ENCODE measurements at regions not wholly inside any gene's neighbourhood (a gene's known extent, or its start where the extent isn't known, plus 50 kb on each side); places are given as distances from the start of the nearest gene placed in this dataset.
"Not testable (repeated sequence)": the region's sequence is repeated elsewhere in the genome, so short reads cannot be mapped to it uniquely, and the experiment has no call there.

- Histone ChIP-seq H3K27me3 (ENCODE audit: low read depth, low read length) (no peaks in the 10 kb centered on the region), H3K36me3 (ENCODE audit: control insufficient read depth in 1 of 2, insufficient read depth in 2 of 2, low read length in 2 of 2) (no peaks in the 10 kb centered on the region), H3K4me1 (ENCODE audit: control insufficient read depth in 1 of 2, insufficient read depth in 2 of 2, low read length in 2 of 2) (no peaks in the 10 kb centered on the region), H3K9me3 (ENCODE audit: control insufficient read depth in 1 of 2, low read length in 2 of 2) (no peaks in the 10 kb centered on the region), H3K27ac (ENCODE audit: low read length) (no peak overlapping the region), H3K4me3 (ENCODE audit: low read depth in 1 of 2, low read length in 2 of 2) (no peak overlapping the region)
These were observed 266.7 kb upstream of the SULF2 start for GRCh38 chr20:48051794-48052474.

DNA sequence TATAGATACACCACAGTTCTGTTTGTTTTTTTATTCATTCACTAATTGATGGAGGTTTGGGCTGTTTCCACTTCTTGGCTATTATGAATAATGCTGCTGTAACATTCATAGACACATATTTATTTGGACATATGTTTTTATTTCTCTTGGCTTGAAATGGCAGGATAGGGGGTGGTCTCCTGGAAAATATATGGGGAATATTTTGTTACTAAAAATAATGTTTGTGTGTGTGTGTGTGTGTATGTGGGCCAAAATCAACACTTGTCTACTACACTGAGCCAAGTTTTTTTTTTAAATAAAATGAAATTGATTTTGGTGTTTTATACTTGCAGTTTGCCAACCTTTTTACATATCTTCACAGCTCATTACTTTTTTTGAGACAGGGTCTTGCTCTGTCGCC, 264.4 kb upstream of the SULF2 start:
- Histone ChIP-seq H3K4me1 (ENCODE audit: control insufficient read depth in 1 of 2, insufficient read depth in 2 of 2, low read length in 2 of 2) (no peaks in the 10 kb centered on the region), H3K27me3 (ENCODE audit: low read depth, low read length) (no peaks in the 10 kb centered on the region), H3K27ac (ENCODE audit: low read length) (no peak overlapping the region), H3K4me3 (ENCODE audit: low read depth in 1 of 2, low read length in 2 of 2) (no peak overlapping the region), H3K36me3 (ENCODE audit: control insufficient read depth in 1 of 2, insufficient read depth in 2 of 2, low read length in 2 of 2) (no peaks in the 10 kb centered on the region), H3K9me3 (ENCODE audit: control insufficient read depth in 1 of 2, low read length in 2 of 2) (no peaks in the 10 kb centered on the region)

DNA sequence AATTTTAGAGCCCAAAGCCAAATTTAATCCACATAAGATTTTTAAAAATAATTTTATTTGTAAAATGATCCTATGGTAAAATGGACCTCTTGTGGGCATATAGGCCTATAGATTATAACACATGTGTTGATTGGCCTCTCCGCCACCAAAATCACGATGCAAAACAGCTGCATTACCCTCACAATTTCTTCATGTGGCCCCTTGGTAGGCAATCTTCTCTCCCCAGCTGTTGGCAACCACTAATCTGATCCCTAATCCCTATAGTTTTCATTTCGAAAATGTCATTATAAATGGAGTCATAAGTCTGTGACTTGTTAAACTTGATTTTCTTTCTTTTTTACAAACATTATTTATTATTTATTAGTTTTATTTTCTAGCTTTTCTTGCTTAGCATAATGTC, 263.9 kb upstream of the SULF2 start:
- Histone ChIP-seq H3K4me3 (ENCODE audit: low read depth in 1 of 2, low read length in 2 of 2) (no peak overlapping the region), H3K9me3 (ENCODE audit: control insufficient read depth in 1 of 2, low read length in 2 of 2) (no peaks in the 10 kb centered on the region), H3K27me3 (ENCODE audit: low read depth, low read length) (no peaks in the 10 kb centered on the region), H3K36me3 (ENCODE audit: control insufficient read depth in 1 of 2, insufficient read depth in 2 of 2, low read length in 2 of 2) (no peaks in the 10 kb centered on the region), H3K27ac (ENCODE audit: low read length) (no peak overlapping the region), H3K4me1 (ENCODE audit: control insufficient read depth in 1 of 2, insufficient read depth in 2 of 2, low read length in 2 of 2) (no peaks in the 10 kb centered on the region)

GRCh38 chr20:48047447-48047846, 262.2 kb upstream of the SULF2 start:
- Histone ChIP-seq H3K27me3 (ENCODE audit: low read depth, low read length) (no peaks in the 10 kb centered on the region), H3K4me3 (ENCODE audit: low read depth in 1 of 2, low read length in 2 of 2) (no peak overlapping the region), H3K36me3 (ENCODE audit: control insufficient read depth in 1 of 2, insufficient read depth in 2 of 2, low read length in 2 of 2) (no peaks in the 10 kb centered on the region), H3K27ac (ENCODE audit: low read length) (no peak overlapping the region), H3K9me3 (ENCODE audit: control insufficient read depth in 1 of 2, low read length in 2 of 2) (no peaks in the 10 kb centered on the region), H3K4me1 (ENCODE audit: control insufficient read depth in 1 of 2, insufficient read depth in 2 of 2, low read length in 2 of 2) (no peaks in the 10 kb centered on the region)

DNA sequence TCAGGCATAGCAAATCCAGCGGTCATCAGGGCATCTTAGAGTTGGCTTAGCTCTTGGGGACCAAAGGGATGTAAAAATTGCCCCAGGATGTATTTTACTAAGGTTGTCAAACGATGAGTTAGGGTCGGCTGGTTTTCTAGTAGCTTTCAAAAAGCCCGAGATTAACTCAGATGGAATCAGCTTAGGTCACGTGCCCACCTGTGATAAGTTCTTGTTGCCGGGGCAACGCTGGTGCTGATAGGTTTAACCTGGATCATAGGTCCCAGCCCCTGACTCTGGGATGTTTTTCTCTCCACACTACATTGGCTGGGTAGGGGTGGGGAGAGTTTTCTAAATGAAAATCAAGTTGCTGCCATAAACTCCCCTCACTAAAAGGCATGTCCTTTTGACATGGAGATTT, 257.3 kb upstream of the SULF2 start:
- Histone ChIP-seq H3K36me3 (ENCODE audit: control insufficient read depth in 1 of 2, insufficient read depth in 2 of 2, low read length in 2 of 2) (no peaks in the 10 kb centered on the region), H3K4me1 (ENCODE audit: control insufficient read depth in 1 of 2, insufficient read depth in 2 of 2, low read length in 2 of 2) (no peaks in the 10 kb centered on the region), H3K4me3 (ENCODE audit: low read depth in 1 of 2, low read length in 2 of 2) (no peak overlapping the region), H3K27me3 (ENCODE audit: low read depth, low read length) (no peaks in the 10 kb centered on the region), H3K9me3 (ENCODE audit: control insufficient read depth in 1 of 2, low read length in 2 of 2) (no peaks in the 10 kb centered on the region), H3K27ac (ENCODE audit: low read length) (no peak overlapping the region)

- H3K4me3 ChIP-seq (ENCODE audit: low read depth in 1 of 2, low read length in 2 of 2) = no peak overlapping the region
These were observed 255.9 kb upstream of the SULF2 start for GRCh38 chr20:48041078-48041780.

GRCh38 chr20:48040491-48040890, 255.2 kb upstream of the SULF2 start:
- no peaks in the 10 kb centered on the region for H3K36me3 ChIP-seq (ENCODE audit: control insufficient read depth in 1 of 2, insufficient read depth in 2 of 2, low read length in 2 of 2)
- H3K4me3 ChIP-seq (ENCODE audit: low read depth in 1 of 2, low read length in 2 of 2) = no peak overlapping the region
- no peaks in the 10 kb centered on the region for H3K4me1 ChIP-seq (ENCODE audit: control insufficient read depth in 1 of 2, insufficient read depth in 2 of 2, low read length in 2 of 2)
- no peaks in the 10 kb centered on the region for H3K27me3 ChIP-seq (ENCODE audit: low read depth, low read length)
- no peak overlapping the region for H3K27ac ChIP-seq (ENCODE audit: low read length)
- no peaks in the 10 kb centered on the region for H3K9me3 ChIP-seq (ENCODE audit: control insufficient read depth in 1 of 2, low read length in 2 of 2)

More at GRCh38 chr20:48041078-48041780, 255.9 kb upstream of the SULF2 start:
- Histone ChIP-seq H3K36me3 (ENCODE audit: control insufficient read depth in 1 of 2, insufficient read depth in 2 of 2, low read length in 2 of 2) (no peaks in the 10 kb centered on the region), H3K27me3 (ENCODE audit: low read depth, low read length) (no peaks in the 10 kb centered on the region), H3K4me1 (ENCODE audit: control insufficient read depth in 1 of 2, insufficient read depth in 2 of 2, low read length in 2 of 2) (no peaks in the 10 kb centered on the region), H3K27ac (ENCODE audit: low read length) (no peak overlapping the region), H3K9me3 (ENCODE audit: control insufficient read depth in 1 of 2, low read length in 2 of 2) (no peaks in the 10 kb centered on the region)

GRCh38 chr20:48040051-48040450, 254.8 kb upstream of the SULF2 start:
- no peaks in the 10 kb centered on the region for H3K36me3 ChIP-seq (ENCODE audit: control insufficient read depth in 1 of 2, insufficient read depth in 2 of 2, low read length in 2 of 2)
- H3K4me3 ChIP-seq (ENCODE audit: low read depth in 1 of 2, low read length in 2 of 2) = no peak overlapping the region
- H3K9me3 ChIP-seq (ENCODE audit: control insufficient read depth in 1 of 2, low read length in 2 of 2) = no peaks in the 10 kb centered on the region
- H3K4me1 ChIP-seq (ENCODE audit: control insufficient read depth in 1 of 2, insufficient read depth in 2 of 2, low read length in 2 of 2) = no peaks in the 10 kb centered on the region
- no peaks in the 10 kb centered on the region for H3K27me3 ChIP-seq (ENCODE audit: low read depth, low read length)
- no peak overlapping the region for H3K27ac ChIP-seq (ENCODE audit: low read length)

- no peaks in the 10 kb centered on the region for H3K4me1 ChIP-seq (ENCODE audit: control insufficient read depth in 1 of 2, insufficient read depth in 2 of 2, low read length in 2 of 2)
- no peaks in the 10 kb centered on the region for H3K36me3 ChIP-seq (ENCODE audit: control insufficient read depth in 1 of 2, insufficient read depth in 2 of 2, low read length in 2 of 2)
- H3K27me3 ChIP-seq (ENCODE audit: low read depth, low read length) = no peaks in the 10 kb centered on the region
- H3K9me3 ChIP-seq (ENCODE audit: control insufficient read depth in 1 of 2, low read length in 2 of 2) = no peaks in the 10 kb centered on the region
- H3K27ac ChIP-seq (ENCODE audit: low read length) = no peak overlapping the region
- no peak overlapping the region for H3K4me3 ChIP-seq (ENCODE audit: low read depth in 1 of 2, low read length in 2 of 2)
These were observed 254.2 kb upstream of the SULF2 start for GRCh38 chr20:48039514-48039913.

- no peak overlapping the region for H3K27ac ChIP-seq (ENCODE audit: low read length)
- H3K36me3 ChIP-seq (ENCODE audit: control insufficient read depth in 1 of 2, insufficient read depth in 2 of 2, low read length in 2 of 2) = no peaks in the 10 kb centered on the region
- H3K9me3 ChIP-seq (ENCODE audit: control insufficient read depth in 1 of 2, low read length in 2 of 2) = no peaks in the 10 kb centered on the region
- no peaks in the 10 kb centered on the region for H3K27me3 ChIP-seq (ENCODE audit: low read depth, low read length)
- no peaks in the 10 kb centered on the region for H3K4me1 ChIP-seq (ENCODE audit: control insufficient read depth in 1 of 2, insufficient read depth in 2 of 2, low read length in 2 of 2)
- H3K4me3 ChIP-seq (ENCODE audit: low read depth in 1 of 2, low read length in 2 of 2) = no peak overlapping the region
These were observed 253.4 kb upstream of the SULF2 start for GRCh38 chr20:48038713-48039112.

GRCh38 chr20:48037798-48038197, 252.5 kb upstream of the SULF2 start:
- not testable (repeated sequence) for H3K27ac ChIP-seq (ENCODE audit: low read length); H3K4me3 ChIP-seq (ENCODE audit: low read depth in 1 of 2, low read length in 2 of 2); H3K9me3 ChIP-seq (ENCODE audit: control insufficient read depth in 1 of 2, low read length in 2 of 2); H3K36me3 ChIP-seq (ENCODE audit: control insufficient read depth in 1 of 2, insufficient read depth in 2 of 2, low read length in 2 of 2); H3K4me1 ChIP-seq (ENCODE audit: control insufficient read depth in 1 of 2, insufficient read depth in 2 of 2, low read length in 2 of 2); H3K27me3 ChIP-seq (ENCODE audit: low read depth, low read length)

All from muscle layer of duodenum (tissue), 2 donors.